CD4-positive, CD25-positive, alpha-beta regulatory T cell (primary cell): ENCODE measurements at regions not wholly inside any gene's neighbourhood (a gene's known extent, or its start where the extent isn't known, plus 50 kb on each side); places are given as distances from the start of the nearest gene placed in this dataset.

Experiments
- ATAC-seq, 2 donors: fragments of 150-1000 bp; cut with Tn5 transposase; one replicate each; pipeline ENCODE4 v1.10.0; 2021; ENCODE audit warnings: low read depth in 2 of 2, moderate number of reproducible peaks in 2 of 2, moderate library complexity in 1 of 2
- DNase-seq, 3 donors: peaks; one replicate each; pipeline versions ENCODE4 v3.0.0 to v3.0.0-alpha.2; 2012 to 2022; ENCODE audit warnings: mixed read lengths in 1 of 3
- H3K27ac ChIP-seq: one replicate; pipeline ENCODE4 v1.7.0; 2013; ENCODE audit warnings: mild to moderate bottlenecking, low read length; ENCODE audit not compliant: insufficient read depth, poor library complexity, severe bottlenecking
- H3K27me3 ChIP-seq: one replicate; pipeline ENCODE4 v1.7.0; 2013; ENCODE audit warnings: low read length; ENCODE audit not compliant: control insufficient read depth, insufficient read depth
- H3K36me3 ChIP-seq: one replicate; pipeline ENCODE4 v1.7.0; 2013; ENCODE audit warnings: mild to moderate bottlenecking, low read length, moderate library complexity; ENCODE audit not compliant: control insufficient read depth, insufficient read depth
- H3K4me1 ChIP-seq: 2 replicates; pipeline ENCODE4 v1.7.0; 2013; ENCODE audit warnings: mild to moderate bottlenecking, low read length; ENCODE audit not compliant: insufficient read depth, control insufficient read depth, poor library complexity, severe bottlenecking
- H3K4me3 ChIP-seq: one replicate; pipeline ENCODE4 v1.7.0; 2013; ENCODE audit warnings: low read depth, mild to moderate bottlenecking, low read length, moderate library complexity
- H3K9me3 ChIP-seq, 2 experiments: 1 replicate in 1 of 2; 2 replicates in 1 of 2; pipeline ENCODE4 v1.7.0; 2013; ENCODE audit warnings: low read length in 2 of 2, mild to moderate bottlenecking in 1 of 2, moderate library complexity in 1 of 2; ENCODE audit not compliant: control insufficient read depth in 2 of 2
- H3K27ac Mint-ChIP-seq, 3 donors: one replicate each; pipeline ENCODE4 v1.8.0; 2020 to 2022; ENCODE audit warnings: mild to moderate bottlenecking in 3 of 3, mixed read lengths in 3 of 3, moderate library complexity in 2 of 3
- H3K27me3 Mint-ChIP-seq: one replicate; pipeline ENCODE4 v1.8.0; 2022; ENCODE audit warnings: mild to moderate bottlenecking, mixed read lengths
- H3K36me3 Mint-ChIP-seq: one replicate; pipeline ENCODE4 v1.8.0; 2020; ENCODE audit warnings: mixed read lengths
- H3K4me1 Mint-ChIP-seq, 4 donors: one replicate each; pipeline ENCODE4 v1.8.0; 2020 to 2022; ENCODE audit warnings: mixed read lengths in 4 of 4, mild to moderate bottlenecking in 1 of 4
- H3K4me3 Mint-ChIP-seq, 4 donors: one replicate each; pipeline ENCODE4 v1.8.0; 2020 to 2022; ENCODE audit warnings: mild to moderate bottlenecking in 4 of 4, mixed read lengths in 4 of 4, moderate library complexity in 3 of 4
- H3K9me3 Mint-ChIP-seq, 7 donors: one replicate each; pipeline ENCODE4 v1.8.0; 2020 to 2022; ENCODE audit warnings: mixed read lengths in 7 of 7, mild to moderate bottlenecking in 3 of 7, moderate library complexity in 2 of 7

- no peak overlapping the region for H3K27ac ChIP-seq
Observed at GRCh38 chr11:123302751-123303195, 107.7 kb upstream of the CLMP start.

GRCh38 chr11:123301696-123302400 lies 106.8 kb upstream of the CLMP start:
- H3K36me3 Mint-ChIP-seq, result no peaks in the 10 kb centered on the region
- no peaks in the 10 kb centered on the region for H3K9me3 ChIP-seq
- H3K4me1 Mint-ChIP-seq, result peaks cover 0 to 32% (median 16%) of the 10 kb centered on the region in 4 donors
- peak; percentile 64 to 70 for ATAC-seq
- peak overlapping the region in 1 of 3 donors; percentile 9 for H3K27ac Mint-ChIP-seq
- no peaks in the 10 kb centered on the region for H3K27me3 ChIP-seq
- H3K4me1 ChIP-seq, result peaks cover 27% of the 10 kb centered on the region
- H3K9me3 Mint-ChIP-seq, result peaks cover 0 to 2% (median 0%) of the 10 kb centered on the region in 7 donors
- peak overlapping the region; percentile 49 to 84 (median 69) for H3K4me3 Mint-ChIP-seq
- peak; percentile 51 to 69 (median 60) for DNase-seq
- H3K27ac ChIP-seq, result no peak overlapping the region
- H3K36me3 ChIP-seq, result no peaks in the 10 kb centered on the region
- H3K27me3 Mint-ChIP-seq, result no peaks in the 10 kb centered on the region
- peak overlapping the region; percentile 77 for H3K4me3 ChIP-seq

More at GRCh38 chr11:123302751-123303195, 107.7 kb upstream of the CLMP start:
- no peaks in the 10 kb centered on the region for H3K36me3 Mint-ChIP-seq
- Histone ChIP-seq H3K9me3 (no peaks in the 10 kb centered on the region), H3K4me1 (peaks cover 27% of the 10 kb centered on the region), H3K4me3 (peak overlapping the region; percentile 57), H3K27me3 (no peaks in the 10 kb centered on the region), H3K36me3 (no peaks in the 10 kb centered on the region)
- H3K27me3 Mint-ChIP-seq, result no peaks in the 10 kb centered on the region
- H3K27ac Mint-ChIP-seq, result peak overlapping the region; percentile 1 to 64 (median 26)
- no peaks in the 10 kb centered on the region for H3K9me3 Mint-ChIP-seq
- DNase-seq (peak in 1 of 3 donors; percentile 40), ATAC-seq (peak in 1 of 2 donors; percentile 16)
- H3K4me1 Mint-ChIP-seq, result peaks cover 0 to 32% (median 16%) of the 10 kb centered on the region in 4 donors
- peak overlapping the region; percentile 20 to 69 (median 44) for H3K4me3 Mint-ChIP-seq

GRCh38 chr11:123301013-123301591 lies 106.1 kb upstream of the CLMP start:
- no peaks in the 10 kb centered on the region for H3K9me3 ChIP-seq
- Mint-ChIP-seq H3K4me1 (peaks cover 0 to 32% (median 16%) of the 10 kb centered on the region in 4 donors), H3K4me3 (peak overlapping the region; percentile 49 to 84 (median 66)), H3K27me3 (no peaks in the 10 kb centered on the region), H3K36me3 (no peaks in the 10 kb centered on the region), H3K9me3 (peaks cover 0 to 2% (median 0%) of the 10 kb centered on the region in 7 donors), H3K27ac (no peak overlapping the region)
- no peaks in the 10 kb centered on the region for H3K27me3 ChIP-seq
- no peak overlapping the region for H3K27ac ChIP-seq
- H3K4me1 ChIP-seq, result peaks cover 27% of the 10 kb centered on the region
- no peak for ATAC-seq
- DNase-seq, result no peak
- no peaks in the 10 kb centered on the region for H3K36me3 ChIP-seq
- peak overlapping the region; percentile 68 for H3K4me3 ChIP-seq

- H3K27ac ChIP-seq, result no peak overlapping the region
- Mint-ChIP-seq H3K27me3 (no peaks in the 10 kb centered on the region), H3K9me3 (peaks cover 0 to 2% (median 0%) of the 10 kb centered on the region in 7 donors), H3K36me3 (no peaks in the 10 kb centered on the region), H3K4me1 (peaks cover 0 to 32% (median 16%) of the 10 kb centered on the region in 4 donors), H3K4me3 (no peak overlapping the region), H3K27ac (no peak overlapping the region)
- peaks cover 27% of the 10 kb centered on the region for H3K4me1 ChIP-seq
- H3K27me3 ChIP-seq, result no peaks in the 10 kb centered on the region
- ATAC-seq, result no peak
- no peaks in the 10 kb centered on the region for H3K9me3 ChIP-seq
- no peaks in the 10 kb centered on the region for H3K36me3 ChIP-seq
- no peak for DNase-seq
- H3K4me3 ChIP-seq, result no peak overlapping the region
Observed at GRCh38 chr11:123299721-123300120, 104.7 kb upstream of the CLMP start.

GRCh38 chr11:123298488-123299447 lies 103.7 kb upstream of the CLMP start:
- Mint-ChIP-seq H3K27me3 (no peaks in the 10 kb centered on the region), H3K36me3 (no peaks in the 10 kb centered on the region), H3K4me1 (peaks cover 0 to 27% (median 14%) of the 10 kb centered on the region in 4 donors), H3K4me3 (no peak overlapping the region), H3K9me3 (peaks cover 0 to 2% (median 0%) of the 10 kb centered on the region in 7 donors), H3K27ac (no peak overlapping the region)
- no peaks in the 10 kb centered on the region for H3K27me3 ChIP-seq
- peaks cover 27% of the 10 kb centered on the region for H3K4me1 ChIP-seq
- DNase-seq (no peak), ATAC-seq (no peak)
- H3K36me3 ChIP-seq, result no peaks in the 10 kb centered on the region
- H3K9me3 ChIP-seq, result no peaks in the 10 kb centered on the region
- H3K27ac ChIP-seq, result no peak overlapping the region
- no peak overlapping the region for H3K4me3 ChIP-seq

- Histone ChIP-seq H3K4me3 (no peak overlapping the region), H3K27ac (no peak overlapping the region), H3K27me3 (no peaks in the 10 kb centered on the region), H3K36me3 (no peaks in the 10 kb centered on the region), H3K4me1 (no peaks in the 10 kb centered on the region), H3K9me3 (no peaks in the 10 kb centered on the region)
- DNase-seq (no peak), ATAC-seq (no peak)
- H3K27me3 Mint-ChIP-seq, result no peaks in the 10 kb centered on the region
- H3K4me1 Mint-ChIP-seq, result no peaks in the 10 kb centered on the region
- H3K9me3 Mint-ChIP-seq, result peaks cover 0 to 2% (median 0%) of the 10 kb centered on the region in 7 donors
- no peak overlapping the region for H3K27ac Mint-ChIP-seq
- no peaks in the 10 kb centered on the region for H3K36me3 Mint-ChIP-seq
- no peak overlapping the region for H3K4me3 Mint-ChIP-seq
Observed at GRCh38 chr11:123292647-123293046, 97.6 kb upstream of the CLMP start.

GRCh38 chr11:123291201-123291869 lies 96.3 kb upstream of the CLMP start:
- Histone ChIP-seq H3K27me3 (peaks cover 3% of the 10 kb centered on the region), H3K9me3 (peaks cover 0 to 3% of the 10 kb centered on the region in 2 experiments), H3K27ac (no peak overlapping the region), H3K36me3 (no peaks in the 10 kb centered on the region), H3K4me1 (no peaks in the 10 kb centered on the region), H3K4me3 (no peak overlapping the region)
- ATAC-seq (no peak), DNase-seq (no peak)
- Mint-ChIP-seq H3K9me3 (no peaks in the 10 kb centered on the region), H3K4me1 (no peaks in the 10 kb centered on the region), H3K27me3 (peaks cover 5% of the 10 kb centered on the region), H3K27ac (no peak overlapping the region), H3K4me3 (no peak overlapping the region), H3K36me3 (no peaks in the 10 kb centered on the region)
